GM20000 (cell line): ENCODE measurements at regions not wholly inside any gene's neighbourhood (a gene's known extent, or its start where the extent isn't known, plus 50 kb on each side); places are given as distances from the start of the nearest gene placed in this dataset.
"Not testable (repeated sequence)": the region's sequence is repeated elsewhere in the genome, so short reads cannot be mapped to it uniquely, and the experiment has no call there.

Source experiments
- DNase-seq: peaks from one replicate; pipeline ENCODE4 v3.0.0; 2012; ENCODE audit warnings: low spot score
- TF ChIP-seq, protein P1 (sequence below): IDR thresholded peaks from 2 replicates; pipeline ENCODE4 v1.5.1; 2012; ENCODE audit warnings: mild to moderate bottlenecking, control low read depth; ENCODE audit errors: extremely low read depth, missing control alignments

GRCh38 chr15:98344591-98344990 lies 303.7 kb upstream of the IGF1R start:
- no peak for DNase-seq
- TF ChIP-seq, protein P1, sequence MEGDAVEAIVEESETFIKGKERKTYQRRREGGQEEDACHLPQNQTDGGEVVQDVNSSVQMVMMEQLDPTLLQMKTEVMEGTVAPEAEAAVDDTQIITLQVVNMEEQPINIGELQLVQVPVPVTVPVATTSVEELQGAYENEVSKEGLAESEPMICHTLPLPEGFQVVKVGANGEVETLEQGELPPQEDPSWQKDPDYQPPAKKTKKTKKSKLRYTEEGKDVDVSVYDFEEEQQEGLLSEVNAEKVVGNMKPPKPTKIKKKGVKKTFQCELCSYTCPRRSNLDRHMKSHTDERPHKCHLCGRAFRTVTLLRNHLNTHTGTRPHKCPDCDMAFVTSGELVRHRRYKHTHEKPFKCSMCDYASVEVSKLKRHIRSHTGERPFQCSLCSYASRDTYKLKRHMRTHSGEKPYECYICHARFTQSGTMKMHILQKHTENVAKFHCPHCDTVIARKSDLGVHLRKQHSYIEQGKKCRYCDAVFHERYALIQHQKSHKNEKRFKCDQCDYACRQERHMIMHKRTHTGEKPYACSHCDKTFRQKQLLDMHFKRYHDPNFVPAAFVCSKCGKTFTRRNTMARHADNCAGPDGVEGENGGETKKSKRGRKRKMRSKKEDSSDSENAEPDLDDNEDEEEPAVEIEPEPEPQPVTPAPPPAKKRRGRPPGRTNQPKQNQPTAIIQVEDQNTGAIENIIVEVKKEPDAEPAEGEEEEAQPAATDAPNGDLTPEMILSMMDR, result no peak

GRCh38 chr15:98347001-98347400 lies 301.3 kb upstream of the IGF1R start:
- no peak for DNase-seq
- TF ChIP-seq, protein P1, result no peak

- TF ChIP-seq, protein P1, result no peak
- DNase-seq, result no peak
Observed at GRCh38 chr15:98347866-98348265, 300.5 kb upstream of the IGF1R start.

DNA sequence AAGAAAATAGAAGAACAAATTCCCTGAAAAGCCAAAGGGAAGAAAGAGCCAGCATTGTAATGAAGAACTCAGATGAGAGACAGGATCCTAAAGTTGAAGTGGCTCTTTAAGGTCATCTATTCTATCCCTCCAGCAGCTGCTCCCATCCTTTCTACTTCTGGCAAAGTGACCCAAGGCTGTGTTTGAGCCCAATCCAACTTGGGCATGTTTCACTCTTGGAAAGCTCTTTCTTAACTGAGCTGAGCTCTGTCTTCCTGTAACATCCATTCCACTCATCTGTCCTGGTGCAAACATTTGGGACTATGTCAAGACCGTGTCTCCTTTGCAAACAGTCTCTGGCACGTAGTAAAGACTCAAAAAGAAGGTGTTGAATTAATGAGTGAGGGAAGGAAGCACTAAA lies 298.1 kb upstream of the IGF1R start:
- TF ChIP-seq, protein P1, result no peak
- no peak for DNase-seq

DNA sequence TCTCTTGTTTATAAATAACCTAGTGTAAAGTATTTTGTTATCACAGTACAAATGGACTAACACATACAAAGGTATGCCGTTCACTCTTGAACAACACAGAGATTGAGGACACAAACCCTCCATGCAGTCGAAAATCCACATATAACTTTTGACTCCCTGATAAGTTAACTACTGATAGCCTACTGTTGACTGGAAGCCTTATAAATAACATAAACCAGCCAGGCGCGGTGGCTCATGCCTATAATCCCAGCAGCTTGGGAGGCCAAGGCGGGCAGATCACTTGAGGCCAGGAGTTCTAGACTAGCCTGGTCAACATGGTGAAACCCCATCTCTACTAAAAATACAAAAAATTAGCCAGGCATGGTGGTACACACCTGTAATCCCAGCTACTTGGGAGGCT lies 290.1 kb upstream of the IGF1R start:
- DNase-seq, result not testable (repeated sequence)

GRCh38 chr15:98358971-98359370 lies 289.4 kb upstream of the IGF1R start:
- DNase-seq, result no peak
- TF ChIP-seq, protein P1, result no peak

- DNase-seq, result no peak
Observed at GRCh38 chr15:98363416-98363815, 284.9 kb upstream of the IGF1R start.

DNA sequence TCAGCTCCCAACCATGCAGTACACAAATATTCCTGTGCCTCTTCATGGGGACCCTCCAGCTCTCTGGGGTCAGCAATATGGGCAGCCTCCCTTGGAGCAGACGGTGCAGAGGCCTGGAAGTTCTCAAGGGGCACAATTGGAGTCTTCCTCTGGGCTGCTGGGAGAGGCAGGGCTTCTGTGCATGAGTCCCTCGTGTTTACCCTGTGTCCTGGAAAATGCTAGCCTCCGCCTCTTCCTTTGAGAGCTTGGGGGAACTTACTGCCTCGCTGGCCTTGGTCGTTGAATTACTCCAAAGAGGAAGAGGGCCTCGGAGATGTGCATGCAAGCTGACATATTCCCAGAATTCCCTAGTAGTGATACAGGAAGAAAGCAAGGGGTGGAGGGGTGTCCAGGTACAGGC lies 284.4 kb upstream of the IGF1R start:
- TF ChIP-seq, protein P1, result no peak
- DNase-seq, result no peak

More at GRCh38 chr15:98363416-98363815, 284.9 kb upstream of the IGF1R start:
- TF ChIP-seq, protein P1, result no peak
